ENCODE measurements at regions not wholly inside any gene's neighbourhood (a gene's known extent, or its start where the extent isn't known, plus 50 kb on each side); places are given as distances from the start of the nearest gene placed in this dataset.
A peak's percentile ranks its signal among the peaks of the same experiment; 100 is the strongest.

- no peak for DNase-seq
These were observed 593.8 kb downstream of the CDK5RAP2 start for GRCh38 chr9:119986205-119986604.

- DNase-seq: no peak
These were observed 604.8 kb upstream of the BRINP1 start for GRCh38 chr9:119974026-119974425.

GRCh38 chr9:119968836-119969707, 599.8 kb upstream of the BRINP1 start:
- peak; percentile 31 for DNase-seq

- DNase-seq: no peak
These were observed 598.8 kb upstream of the BRINP1 start for GRCh38 chr9:119967867-119968535.

GRCh38 chr9:119963798-119964372, 594.6 kb upstream of the BRINP1 start:
- no peak for DNase-seq

- DNase-seq: no peak
These were observed 594.1 kb upstream of the BRINP1 start for GRCh38 chr9:119963258-119963797.

GRCh38 chr9:119961774-119962424, 592.7 kb upstream of the BRINP1 start:
- no peak for DNase-seq

GRCh38 chr9:119959846-119960545, 590.8 kb upstream of the BRINP1 start:
- DNase-seq: no peak

GRCh38 chr9:119956111-119956510, 586.9 kb upstream of the BRINP1 start:
- no peak for DNase-seq

- DNase-seq: no peak
These were observed 586.0 kb upstream of the BRINP1 start for GRCh38 chr9:119955276-119955675.

GRCh38 chr9:119951591-119951990, 582.4 kb upstream of the BRINP1 start:
- no peak for DNase-seq

- DNase-seq: no peak
These were observed 581.9 kb upstream of the BRINP1 start for GRCh38 chr9:119951090-119951489.

- DNase-seq: no peak
These were observed 576.5 kb upstream of the BRINP1 start for GRCh38 chr9:119945686-119946085.

GRCh38 chr9:119941091-119941490, 571.9 kb upstream of the BRINP1 start:
- no peak for DNase-seq

- no peak for DNase-seq
These were observed 569.6 kb upstream of the BRINP1 start for GRCh38 chr9:119938871-119939270.

GRCh38 chr9:119934497-119934896, 565.3 kb upstream of the BRINP1 start:
- DNase-seq: no peak

GRCh38 chr9:119933191-119933590, 564.0 kb upstream of the BRINP1 start:
- DNase-seq: no peak

- no peak for DNase-seq
These were observed 555.5 kb upstream of the BRINP1 start for GRCh38 chr9:119924736-119925135.

- no peak for DNase-seq
These were observed 547.9 kb upstream of the BRINP1 start for GRCh38 chr9:119917175-119917574.

- DNase-seq: no peak
These were observed 537.8 kb upstream of the BRINP1 start for GRCh38 chr9:119907056-119907455.

- no peak for DNase-seq
These were observed 536.5 kb upstream of the BRINP1 start for GRCh38 chr9:119905724-119906123.

- DNase-seq: no peak
These were observed 534.6 kb upstream of the BRINP1 start for GRCh38 chr9:119903851-119904250.

All from CD4-positive, alpha-beta T cell treated with Interleukin-10 for 1 hour (primary cell).